H1 (cell line): ENCODE measurements at regions not wholly inside any gene's neighbourhood (a gene's known extent, or its start where the extent isn't known, plus 50 kb on each side); places are given as distances from the start of the nearest gene placed in this dataset.

Experiments
- CTCF ChIA-PET: fragments of 300-600 bp; sonication (Branson Sonifier 250); formaldehyde crosslinking; loops from one replicate; lab custom pipeline; 2021; ENCODE audit not compliant: partially characterized antibody; lab: Charles Lee
- POLR2A ChIA-PET: fragments of 300-600 bp; sonication (Branson Sonifier 250); formaldehyde crosslinking; loops from one replicate; lab custom pipeline; 2021; ENCODE audit warnings: inconsistent platforms; ENCODE audit not compliant: partially characterized antibody; lab: Charles Lee
- DNase-seq, 2 experiments: peaks; one replicate each; pipeline versions ENCODE4 v3.0.0 to v3.0.0-alpha.2; 2010 to 2022; ENCODE audit warnings: low spot score in 2 of 2, low read depth in 1 of 2, mixed read lengths in 1 of 2
- FAIRE-seq: peaks from 2 replicates; lab custom pipeline; 2011; peaks lifted over from hg19 to GRCh38; lab: Jason Lieb, UNC
- H2AFZ ChIP-seq: 2 replicates; pipeline ENCODE4 v1.8.1; 2012; ENCODE audit warnings: low read length, inconsistent platforms
- H2AK5ac ChIP-seq: 2 replicates; pipeline ENCODE4 v1.6.1; 2013; ENCODE audit warnings: low read depth, low read length
- H2BK120ac ChIP-seq: replicated peaks from 2 replicates; pipeline ENCODE3; 2013; ENCODE audit warnings: low read depth, low read length, inconsistent platforms
- H2BK12ac ChIP-seq: 2 replicates; pipeline ENCODE4 v1.6.1; 2013; ENCODE audit warnings: low read depth, low read length
- H2BK15ac ChIP-seq: 2 replicates; pipeline ENCODE4 v1.6.1; 2013; ENCODE audit warnings: low read length
- H2BK20ac ChIP-seq: 2 replicates; pipeline ENCODE4 v1.6.1; 2013; ENCODE audit warnings: low read length
- H2BK5ac ChIP-seq: 2 replicates; pipeline ENCODE4 v1.6.1; 2013; ENCODE audit warnings: low read depth, low read length
- H3K14ac ChIP-seq: 2 replicates; pipeline ENCODE4 v1.6.1; 2013; ENCODE audit warnings: inconsistent platforms; ENCODE audit not compliant: insufficient read length
- H3K18ac ChIP-seq: 2 replicates; pipeline ENCODE4 v1.6.1; 2013; ENCODE audit warnings: low read length; ENCODE audit errors: extremely low read depth
- H3K23ac ChIP-seq: 2 replicates; pipeline ENCODE4 v1.6.1; 2013; ENCODE audit warnings: inconsistent platforms; ENCODE audit not compliant: insufficient read length
- H3K23me2 ChIP-seq: 2 replicates; pipeline ENCODE4 v1.6.1; 2013; ENCODE audit warnings: low read depth, low read length
- H3K27ac ChIP-seq: 2 replicates; pipeline ENCODE4 v1.6.1; 2011; ENCODE audit warnings: low read depth, low read length, inconsistent platforms
- H3K27me3 ChIP-seq, 4 experiments: replicated peaks in 1 of 4; 1 replicate in 1 of 4; 2 replicates in 3 of 4; pipeline versions ENCODE4 v1.6.1 to v1.8.1; 2011 to 2013; ENCODE audit warnings: low read length in 3 of 4, mild to moderate bottlenecking in 3 of 4, inconsistent platforms in 2 of 4, mixed read lengths in 2 of 4, moderate library complexity in 1 of 4; ENCODE audit not compliant: control insufficient read depth in 3 of 4, insufficient read depth in 3 of 4; ENCODE audit errors: extremely low read depth in 1 of 4
- H3K36me3 ChIP-seq, 4 experiments: 2 replicates each; pipeline versions ENCODE4 v1.6.1 to v1.8.1; 2011 to 2013; ENCODE audit warnings: mild to moderate bottlenecking in 4 of 4, low read length in 3 of 4, moderate library complexity in 2 of 4, control low read depth in 1 of 4, inconsistent platforms in 1 of 4; ENCODE audit not compliant: insufficient read depth in 4 of 4, control insufficient read depth in 2 of 4
- H3K4ac ChIP-seq: replicated peaks from 2 replicates; pipeline ENCODE3; 2013; ENCODE audit warnings: low read length, low read depth, mixed read lengths, inconsistent platforms; ENCODE audit not compliant: insufficient read length
- H3K4me1 ChIP-seq, 4 experiments: replicated peaks in 1 of 4; 1 replicate in 1 of 4; 2 replicates in 3 of 4; pipeline versions ENCODE4 v1.6.1 to v1.8.1; 2011 to 2013; ENCODE audit warnings: low read length in 3 of 4, inconsistent platforms in 2 of 4, mixed read lengths in 1 of 4; ENCODE audit not compliant: insufficient read depth in 4 of 4, control insufficient read depth in 3 of 4
- H3K4me2 ChIP-seq, 2 experiments: 2 replicates each; pipeline versions ENCODE4 v1.6.1 to v1.8.1; 2011 to 2013; ENCODE audit warnings: low read depth in 2 of 2, low read length in 2 of 2, control low read depth in 1 of 2, inconsistent platforms in 1 of 2, mild to moderate bottlenecking in 1 of 2; ENCODE audit not compliant: insufficient read depth in 1 of 2
- H3K4me3 ChIP-seq, 4 experiments: fragments of 200-600, 300-600 bp in 1 of 4; sonication (generic), shearing (Covaris generic), sonication (Bioruptor Twin) in 1 of 4; 2 replicates each; pipeline versions ENCODE4 v1.5.1 to v1.8.1; 2011 to 2016; ENCODE audit warnings: low read length in 4 of 4, low read depth in 3 of 4, control low read depth in 2 of 4, inconsistent platforms in 2 of 4, mild to moderate bottlenecking in 2 of 4, mixed read lengths in 1 of 4, moderate library complexity in 1 of 4; ENCODE audit not compliant: insufficient read depth in 2 of 4; ENCODE audit errors: extremely low read depth in 1 of 4
- H3K56ac ChIP-seq: replicated peaks from 2 replicates; pipeline ENCODE3; 2013; ENCODE audit warnings: low read depth, mild to moderate bottlenecking, mixed read lengths, low read length, inconsistent platforms; ENCODE audit not compliant: insufficient read length
- H3K79me1 ChIP-seq: 2 replicates; pipeline ENCODE4 v1.6.1; 2013; ENCODE audit warnings: low read depth, low read length, control low read depth
- H3K79me2 ChIP-seq, 2 experiments: 2 replicates each; pipeline versions ENCODE4 v1.6.1 to v1.8.1; 2012 to 2013; ENCODE audit warnings: low read length in 2 of 2, mild to moderate bottlenecking in 2 of 2, inconsistent platforms in 1 of 2; ENCODE audit not compliant: insufficient read depth in 2 of 2, control insufficient read depth in 1 of 2
- H3K9ac ChIP-seq, 4 experiments: replicated peaks in 1 of 4; 1 replicate in 1 of 4; 2 replicates in 3 of 4; pipeline versions ENCODE4 v1.6.1 to v1.8.1; 2011 to 2013; ENCODE audit warnings: low read depth in 3 of 4, low read length in 3 of 4, control low read depth in 2 of 4, mild to moderate bottlenecking in 2 of 4, moderate library complexity in 2 of 4, inconsistent platforms in 1 of 4; ENCODE audit errors: extremely low read depth in 1 of 4
- H3K9me3 ChIP-seq, 2 experiments: 2 replicates each; pipeline versions ENCODE4 v1.6.1 to v1.8.1; 2012 to 2013; ENCODE audit warnings: mild to moderate bottlenecking in 2 of 2, moderate library complexity in 2 of 2, control low read depth in 1 of 2, inconsistent platforms in 1 of 2, low read depth in 1 of 2, low read length in 1 of 2, mixed read lengths in 1 of 2; ENCODE audit not compliant: insufficient read depth in 2 of 2
- H4K20me1 ChIP-seq, 2 experiments: replicated peaks in 1 of 2; 2 replicates each; pipeline versions ENCODE3 to v1.8.1; 2011 to 2013; ENCODE audit warnings: inconsistent platforms in 2 of 2, low read length in 2 of 2, mild to moderate bottlenecking in 1 of 2; ENCODE audit not compliant: insufficient read depth in 2 of 2, control insufficient read depth in 1 of 2
- H4K5ac ChIP-seq: 2 replicates; pipeline ENCODE4 v1.6.1; 2013; ENCODE audit warnings: low read length, low read depth, mixed read lengths, inconsistent platforms; ENCODE audit not compliant: insufficient read length
- H4K8ac ChIP-seq: 2 replicates; pipeline ENCODE4 v1.8.0; 2013; ENCODE audit warnings: mild to moderate bottlenecking, moderate library complexity, low read length, inconsistent platforms; ENCODE audit not compliant: insufficient read depth; ENCODE audit errors: extremely low read depth
- H4K91ac ChIP-seq: replicated peaks from 2 replicates; pipeline ENCODE3; 2013; ENCODE audit warnings: low read length, mixed read lengths, inconsistent platforms; ENCODE audit not compliant: insufficient read length
- CHD2 ChIP-seq: IDR thresholded peaks from 2 replicates; pipeline ENCODE4 v1.6.1; 2012; ENCODE audit warnings: low read length, improper control_type of control experiment
- GABPA ChIP-seq: IDR thresholded peaks from 2 replicates; pipeline ENCODE4 v1.6.1; 2011; ENCODE audit warnings: mild to moderate bottlenecking, low read length, moderate library complexity, borderline replicate concordance; ENCODE audit not compliant: insufficient read depth
- JUN ChIP-seq: IDR thresholded peaks from 2 replicates; pipeline ENCODE4 v1.6.1; 2011; ENCODE audit warnings: low read depth, mild to moderate bottlenecking, improper control_type of control experiment, low read length
- SP4 ChIP-seq: IDR thresholded peaks from 2 replicates; pipeline ENCODE4 v1.6.1; 2012; ENCODE audit warnings: low read length, inconsistent platforms
- WGBS, 2 experiments: shearing (Covaris generic) in 1 of 2; methylation state at CpG; one replicate each; pipeline versions ENCODE4 v1.1.6 to v1.1.7; 2013 to 2015; ENCODE audit warnings: low lambda C conversion rate in 2 of 2, mixed read lengths in 2 of 2, inconsistent platforms in 1 of 2, low coverage in 1 of 2, missing lambda C conversion rate in 1 of 2; ENCODE audit not compliant: insufficient replicate concordance in 2 of 2, insufficient coverage in 1 of 2, insufficient read length in 1 of 2; ENCODE audit errors: extremely low coverage in 1 of 2, missing lambda C conversion rate in 1 of 2; 5-methylcytosine and 5-hydroxymethylcytosine counted together

DNA sequence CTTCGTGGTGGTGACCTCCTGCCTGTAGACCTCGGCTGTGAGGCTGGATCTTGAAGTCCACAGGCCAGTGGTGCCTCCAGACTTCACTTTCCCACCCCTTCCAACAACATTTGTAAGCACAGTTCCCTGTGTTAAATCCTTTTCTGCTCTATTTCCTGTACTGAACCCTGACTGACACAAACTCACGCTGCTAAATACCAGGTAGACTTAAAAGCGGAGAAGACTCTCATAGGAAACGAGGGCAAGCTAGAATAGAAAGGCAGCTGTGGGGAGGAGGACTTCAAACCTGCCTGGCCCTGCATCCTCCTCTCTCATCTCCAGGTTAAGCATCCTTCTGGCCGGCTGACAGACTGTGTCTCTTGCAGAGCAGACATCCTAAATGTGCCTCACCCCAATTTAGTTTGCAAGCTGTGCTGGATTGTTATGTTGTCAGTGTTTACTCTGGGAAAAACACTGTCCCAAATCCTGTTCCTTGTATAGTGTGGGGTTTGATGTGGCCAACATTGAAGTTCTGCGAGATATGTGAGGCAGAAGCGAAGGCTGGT lies 58.5 kb upstream of the LARS2 start:
- 85% methylated on average over 8 of the region's 8 CpGs; no CpG with 5 or more reads in 1 of the 2 experiments for WGBS, 2 experiments
- no peak overlapping the region for H3K27ac ChIP-seq
- H3K27me3 ChIP-seq = no peaks in the 10 kb centered on the region
- no peaks in the 10 kb centered on the region for H3K79me1 ChIP-seq
- H4K5ac ChIP-seq = no peak overlapping the region
- H3K56ac ChIP-seq = no peak overlapping the region
- peak overlapping the region; percentile 92; the same call in 1 of the 2 replicates for H2AK5ac ChIP-seq
- no peak overlapping the region for H4K8ac ChIP-seq
- H3K4me1 ChIP-seq = peaks cover 0 to 2% (median 0%) of the 10 kb centered on the region in 4 experiments; a peak in 2 of 7 replicates
- H3K4me3 ChIP-seq = no peak overlapping the region
- ChIA-PET CTCF (interaction anchor here (0.8 to 3.8 kb wide), 6 partner anchors 8 to 293 kb away, joined by 3 to 19 read pairs (median 5); no protein-coding TSS in a partner anchor), POLR2A (no interaction called here)
- H2BK120ac ChIP-seq = no peak overlapping the region
- H3K9me3 ChIP-seq = no peaks in the 10 kb centered on the region
- no peaks in the 10 kb centered on the region for H3K36me3 ChIP-seq
- no peak overlapping the region for H2BK5ac ChIP-seq
- no peak for FAIRE-seq
- H4K91ac ChIP-seq = no peak overlapping the region
- H4K20me1 ChIP-seq = no peaks in the 10 kb centered on the region
- no peak overlapping the region for H3K18ac ChIP-seq
- H2BK20ac ChIP-seq = no peak overlapping the region
- DNase-seq = no peak
- no peak overlapping the region for H3K23ac ChIP-seq
- no peak overlapping the region for H2BK12ac ChIP-seq
- no peak overlapping the region for H2BK15ac ChIP-seq
- no peak overlapping the region for H3K4me2 ChIP-seq
- H2AFZ ChIP-seq = no peak overlapping the region
- no peak overlapping the region for H3K14ac ChIP-seq
- TF ChIP-seq SP4 = no peak
- TF ChIP-seq GABPA = no peak
- no peak for TF ChIP-seq JUN
- no peak for TF ChIP-seq CHD2
- no peak overlapping the region for H3K9ac ChIP-seq
- H3K79me2 ChIP-seq = no peaks in the 10 kb centered on the region
- H3K23me2 ChIP-seq = no peaks in the 10 kb centered on the region
- H3K4ac ChIP-seq = no peak overlapping the region
